ENCODE measurements at regions not wholly inside any gene's neighbourhood (a gene's known extent, or its start where the extent isn't known, plus 50 kb on each side); places are given as distances from the start of the nearest gene placed in this dataset.

- TF ChIP-seq CTCF (IDR thresholded peaks at IDR 0.05; ENCODE audit: control insufficient read depth, extremely low read depth, insufficient read depth), result no peak
- H3K4me3 ChIP-seq (ENCODE audit: low read depth, low read length), result no peak overlapping the region
- no peak for DNase-seq (ENCODE audit: low read depth)
Measured at GRCh38 chr9:73219985-73220626, 68.4 kb downstream of the ANXA1 start.

GRCh38 chr9:73223594-73223993 lies 71.9 kb downstream of the ANXA1 start:
- H3K4me3 ChIP-seq (ENCODE audit: low read depth, low read length), result no peak overlapping the region
- no peak for TF ChIP-seq CTCF (IDR thresholded peaks at IDR 0.05; ENCODE audit: control insufficient read depth, extremely low read depth, insufficient read depth)
- DNase-seq (ENCODE audit: low read depth), result no peak

- no peak for DNase-seq (ENCODE audit: low read depth)
- no peak for TF ChIP-seq CTCF (IDR thresholded peaks at IDR 0.05; ENCODE audit: control insufficient read depth, extremely low read depth, insufficient read depth)
- no peak overlapping the region for H3K4me3 ChIP-seq (ENCODE audit: low read depth, low read length)
Measured at GRCh38 chr9:73229543-73229942, 77.9 kb downstream of the ANXA1 start.

DNA sequence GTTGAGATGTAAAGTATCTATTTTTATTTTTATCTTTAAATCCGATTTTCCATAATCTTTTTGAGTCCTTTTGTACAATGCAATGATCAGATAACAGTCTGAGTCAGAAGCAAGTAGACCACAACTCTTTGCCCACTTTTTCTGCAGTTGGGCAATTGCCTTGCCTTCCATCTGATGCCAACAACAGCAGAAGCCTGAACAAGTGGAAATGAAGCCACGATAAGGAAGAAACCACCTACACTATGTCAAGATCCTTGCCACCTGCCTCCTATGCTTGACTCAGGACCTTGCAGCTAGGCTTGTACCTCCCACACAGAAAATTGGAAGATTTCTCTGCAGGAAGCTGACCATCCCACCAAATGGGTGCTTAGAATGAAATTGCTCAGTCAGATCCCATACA lies 78.6 kb downstream of the ANXA1 start:
- no peak for DNase-seq (ENCODE audit: low read depth)
- no peak for TF ChIP-seq CTCF (IDR thresholded peaks at IDR 0.05; ENCODE audit: control insufficient read depth, extremely low read depth, insufficient read depth)
- no peak overlapping the region for H3K4me3 ChIP-seq (ENCODE audit: low read depth, low read length)

- TF ChIP-seq CTCF (IDR thresholded peaks at IDR 0.05; ENCODE audit: control insufficient read depth, extremely low read depth, insufficient read depth), result no peak
- no peak for DNase-seq (ENCODE audit: low read depth)
- H3K4me3 ChIP-seq (ENCODE audit: low read depth, low read length), result no peak overlapping the region
Measured at GRCh38 chr9:73231203-73231602, 79.5 kb downstream of the ANXA1 start.

DNA sequence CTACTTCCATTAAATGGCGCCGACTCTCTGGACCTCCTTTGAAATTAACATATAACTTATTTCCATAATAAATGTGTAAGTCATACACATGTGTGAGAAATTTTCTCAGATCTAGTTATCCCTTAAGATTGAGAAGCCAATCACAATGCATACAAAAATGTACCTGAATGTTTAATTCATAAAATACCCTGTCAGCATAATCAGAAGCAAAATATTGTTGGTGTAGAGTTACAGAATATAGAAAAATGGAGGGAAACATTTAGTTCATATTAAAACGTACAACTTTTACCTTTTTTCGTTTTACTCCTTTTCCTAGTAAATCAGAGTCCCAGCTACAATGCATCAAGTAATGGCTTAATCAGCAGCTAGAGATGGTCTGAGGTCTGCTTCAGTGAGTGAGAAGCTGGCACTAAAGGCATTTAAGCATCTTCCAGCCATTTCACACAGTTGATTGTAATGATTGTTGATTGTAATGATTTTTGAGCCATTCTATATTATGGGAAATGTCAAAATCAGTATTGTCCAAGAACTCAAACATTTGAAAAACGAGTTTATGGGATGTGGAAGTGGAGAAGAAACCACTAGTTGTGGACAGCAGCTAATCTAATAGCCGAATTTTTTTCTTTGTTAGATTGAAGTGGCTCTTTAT lies 81.8 kb downstream of the ANXA1 start:
- DNase-seq (ENCODE audit: low read depth), result no peak
- no peak for TF ChIP-seq CTCF (IDR thresholded peaks at IDR 0.05; ENCODE audit: control insufficient read depth, extremely low read depth, insufficient read depth)
- no peak overlapping the region for H3K4me3 ChIP-seq (ENCODE audit: low read depth, low read length)

DNA sequence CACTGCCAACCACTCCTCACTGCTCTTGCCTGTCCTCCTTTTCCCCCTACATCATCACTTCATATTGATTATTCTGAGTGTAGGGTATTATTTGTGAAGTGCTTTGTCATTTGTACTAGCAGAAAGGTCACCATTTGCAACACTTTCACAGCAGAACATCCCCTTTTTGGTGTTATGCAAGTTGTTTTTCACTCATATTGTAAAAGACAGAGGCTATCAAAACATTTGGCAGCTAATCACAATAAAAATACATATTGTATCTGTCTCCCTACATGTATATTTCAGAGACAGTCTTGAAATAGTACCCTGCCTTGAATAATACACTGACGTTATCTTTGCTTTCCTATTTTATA lies 82.3 kb downstream of the ANXA1 start:
- TF ChIP-seq CTCF (IDR thresholded peaks at IDR 0.05; ENCODE audit: control insufficient read depth, extremely low read depth, insufficient read depth), result no peak
- H3K4me3 ChIP-seq (ENCODE audit: low read depth, low read length), result no peak overlapping the region
- no peak for DNase-seq (ENCODE audit: low read depth)

All from LNCaP clone FGC (cell line).